GM06990 (cell line): ENCODE measurements at regions not wholly inside any gene's neighbourhood (a gene's known extent, or its start where the extent isn't known, plus 50 kb on each side); places are given as distances from the start of the nearest gene placed in this dataset.

Source experiments
- DNase-seq: peaks from one replicate; pipeline ENCODE4 v3.0.0-alpha.2; 2011; ENCODE audit not compliant: insufficient read length; ENCODE audit errors: extremely low read depth
- H3K27me3 ChIP-seq: replicated peaks from 2 replicates; pipeline ENCODE4 v1.6.0; 2011; ENCODE audit warnings: low read length; ENCODE audit not compliant: control insufficient read depth, insufficient read depth
- H3K36me3 ChIP-seq: 2 replicates; pipeline ENCODE4 v1.5.1; 2011; ENCODE audit warnings: low read length; ENCODE audit not compliant: control insufficient read depth, insufficient read depth
- H3K4me3 ChIP-seq: replicated peaks from 2 replicates; pipeline ENCODE4 v1.5.1; 2011; ENCODE audit warnings: low read depth, mild to moderate bottlenecking, control low read depth, low read length
- CTCF ChIP-seq: IDR thresholded peaks from 2 replicates; pipeline ENCODE4 v1.5.1; 2011; ENCODE audit warnings: low read length, control low read depth, mild to moderate bottlenecking, inconsistent platforms; ENCODE audit not compliant: insufficient read depth, poor library complexity, severe bottlenecking

- no peak for TF ChIP-seq CTCF
- no peaks in the 10 kb centered on the region for H3K36me3 ChIP-seq
- no peaks in the 10 kb centered on the region for H3K27me3 ChIP-seq
- no peak for DNase-seq
- H3K4me3 ChIP-seq: no peak overlapping the region
Measured at GRCh38 chr2:6024229-6024628, 332.0 kb downstream of the SOX11 start.

- no peaks in the 10 kb centered on the region for H3K36me3 ChIP-seq
- DNase-seq: no peak
- H3K27me3 ChIP-seq: no peaks in the 10 kb centered on the region
- no peak overlapping the region for H3K4me3 ChIP-seq
- no peak for TF ChIP-seq CTCF
Measured at GRCh38 chr2:6024784-6025183, 332.6 kb downstream of the SOX11 start.

- no peaks in the 10 kb centered on the region for H3K36me3 ChIP-seq
- DNase-seq: no peak
- no peak overlapping the region for H3K4me3 ChIP-seq
- no peak for TF ChIP-seq CTCF
- no peaks in the 10 kb centered on the region for H3K27me3 ChIP-seq
Measured at GRCh38 chr2:6025391-6025790, 333.2 kb downstream of the SOX11 start.

GRCh38 chr2:6027066-6027465, 334.9 kb downstream of the SOX11 start:
- no peaks in the 10 kb centered on the region for H3K36me3 ChIP-seq
- no peak for DNase-seq
- no peak overlapping the region for H3K4me3 ChIP-seq
- TF ChIP-seq CTCF: no peak
- no peaks in the 10 kb centered on the region for H3K27me3 ChIP-seq

- no peak for DNase-seq
- no peak overlapping the region for H3K4me3 ChIP-seq
- H3K36me3 ChIP-seq: no peaks in the 10 kb centered on the region
- no peak for TF ChIP-seq CTCF
- H3K27me3 ChIP-seq: no peaks in the 10 kb centered on the region
Measured at GRCh38 chr2:6031200-6031867, 339.1 kb downstream of the SOX11 start.

- no peaks in the 10 kb centered on the region for H3K36me3 ChIP-seq
- no peak for TF ChIP-seq CTCF
- no peak for DNase-seq
- no peak overlapping the region for H3K4me3 ChIP-seq
- H3K27me3 ChIP-seq: no peaks in the 10 kb centered on the region
Measured at GRCh38 chr2:6036211-6036610, 344.0 kb downstream of the SOX11 start.
